LNCAP (cell line): ENCODE measurements at regions not wholly inside any gene's neighbourhood (a gene's known extent, or its start where the extent isn't known, plus 50 kb on each side); places are given as distances from the start of the nearest gene placed in this dataset.

ENCODE experiments used
- CTCF ChIP-seq: fragments of 450-650 bp; IDR thresholded peaks from 2 replicates; pipeline ENCODE4 v1.5.1; 2017; ENCODE audit warnings: mild to moderate bottlenecking

GRCh38 chr9:6073731-6074130, 58.3 kb upstream of the RANBP6 start:
- TF ChIP-seq CTCF, result no peak

- TF ChIP-seq CTCF, result no peak
Measured at GRCh38 chr9:6072865-6073264, 57.4 kb upstream of the RANBP6 start.

GRCh38 chr9:6072453-6072852, 57.0 kb upstream of the RANBP6 start:
- TF ChIP-seq CTCF, result no peak

GRCh38 chr9:6068983-6069382, 53.6 kb upstream of the RANBP6 start:
- TF ChIP-seq CTCF, result no peak

- no peak for TF ChIP-seq CTCF
Measured at GRCh38 chr9:6067426-6067825, 52.0 kb upstream of the RANBP6 start.
